Right atrium auricular region (tissue), 2 donors: ENCODE measurements at regions not wholly inside any gene's neighbourhood (a gene's known extent, or its start where the extent isn't known, plus 50 kb on each side); places are given as distances from the start of the nearest gene placed in this dataset.

ENCODE experiments used
- DNase-seq: peaks from one replicate; pipeline ENCODE4 v3.0.0-alpha.2; 2019; ENCODE audit warnings: low spot score
- H3K27ac ChIP-seq, 2 donors: fragments of 200-600 bp; sonication (generic); 1 replicate in 1 of 2; 2 replicates in 1 of 2; pipeline ENCODE4 v1.5.1; 2016 to 2019
- H3K27me3 ChIP-seq, 2 donors: fragments of 200-600 bp; sonication (generic); one replicate each; pipeline versions ENCODE4 v1.5.1 to v1.6.0; 2017 to 2019
- H3K36me3 ChIP-seq: fragments of 200-600 bp; sonication (generic); one replicate; pipeline ENCODE4 v1.5.1; 2016
- H3K4me1 ChIP-seq, 2 donors: fragments of 200-600 bp; sonication (generic); one replicate each; pipeline versions ENCODE4 v1.5.1 to v1.6.0; 2017 to 2019
- H3K4me3 ChIP-seq, 2 donors: fragments of 200-600 bp; sonication (generic); 1 replicate in 1 of 2; 2 replicates in 1 of 2; pipeline ENCODE4 v1.5.1; 2017 to 2019; ENCODE audit warnings: mild to moderate bottlenecking in 1 of 2, moderate library complexity in 1 of 2
- H3K9me3 ChIP-seq, 2 donors: fragments of 200-600 bp; sonication (generic); one replicate each; pipeline ENCODE4 v1.5.1; 2019
- CTCF ChIP-seq, 2 donors: fragments of 200-600 bp; sonication (generic); IDR thresholded peaks; one replicate each; pipeline ENCODE4 v1.5.1; 2019; ENCODE audit warnings: antibody characterized with exemption in 2 of 2

DNA sequence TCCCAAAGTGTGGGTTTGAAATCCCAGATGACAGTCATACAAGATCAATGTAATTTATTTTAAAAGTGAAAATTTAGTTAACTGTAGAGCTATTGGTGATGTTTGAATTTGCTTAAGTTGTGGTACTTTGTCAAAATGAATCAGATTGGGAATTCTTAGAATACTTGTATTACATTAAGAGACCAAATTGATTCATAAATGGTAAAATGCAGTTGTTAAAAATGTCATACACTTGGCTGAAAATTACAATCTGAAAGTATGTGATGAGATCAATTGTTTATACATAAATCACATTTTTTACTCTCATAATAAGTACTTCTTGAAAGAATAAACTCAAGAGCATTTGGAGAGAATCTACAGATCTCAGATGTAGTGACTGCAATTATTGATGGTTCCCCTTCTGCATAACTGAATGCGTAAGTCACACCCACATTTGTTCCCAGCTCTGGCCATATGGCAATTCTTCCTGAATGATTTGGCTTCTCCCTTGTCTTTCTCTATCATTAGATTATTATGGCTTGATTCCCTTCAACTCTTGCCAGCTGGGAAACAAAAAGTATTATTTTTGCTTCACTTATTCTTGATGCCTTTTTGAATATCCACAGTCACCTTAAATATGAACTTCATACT is 558.5 kb downstream of the CPS1 start:
- H3K9me3 ChIP-seq, result no peaks in the 10 kb centered on the region
- no peak overlapping the region for H3K4me3 ChIP-seq
- no peak overlapping the region for H3K27ac ChIP-seq
- H3K27me3 ChIP-seq, result no peaks in the 10 kb centered on the region
- DNase-seq, result no peak
- H3K4me1 ChIP-seq, result no peaks in the 10 kb centered on the region
- no peak for TF ChIP-seq CTCF (IDR thresholded peaks at IDR 0.05)
- no peaks in the 10 kb centered on the region for H3K36me3 ChIP-seq

DNA sequence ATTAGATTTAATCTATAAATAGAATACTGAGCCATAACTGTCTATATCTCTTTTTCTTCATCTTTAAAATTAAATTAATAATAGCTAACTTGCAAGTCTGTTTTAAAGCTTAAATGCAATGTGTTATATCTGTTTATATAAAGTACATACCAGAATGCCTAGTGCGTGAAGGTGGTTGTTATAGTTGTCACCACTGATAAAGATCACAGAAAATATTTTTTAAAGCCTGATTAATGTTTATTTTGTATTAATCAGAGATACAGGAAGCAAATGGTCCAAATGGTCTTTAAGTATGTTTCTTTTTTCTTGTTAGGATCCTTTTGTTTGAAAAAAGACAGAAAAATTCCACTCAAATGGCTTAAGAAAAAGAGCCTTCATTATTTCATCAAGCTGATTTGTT is 560.6 kb downstream of the CPS1 start:
- TF ChIP-seq CTCF (IDR thresholded peaks at IDR 0.05), result no peak
- DNase-seq, result no peak
- Histone ChIP-seq H3K4me3 (no peak overlapping the region), H3K27me3 (no peaks in the 10 kb centered on the region), H3K9me3 (no peaks in the 10 kb centered on the region), H3K36me3 (no peaks in the 10 kb centered on the region), H3K27ac (no peak overlapping the region), H3K4me1 (no peaks in the 10 kb centered on the region)

DNA sequence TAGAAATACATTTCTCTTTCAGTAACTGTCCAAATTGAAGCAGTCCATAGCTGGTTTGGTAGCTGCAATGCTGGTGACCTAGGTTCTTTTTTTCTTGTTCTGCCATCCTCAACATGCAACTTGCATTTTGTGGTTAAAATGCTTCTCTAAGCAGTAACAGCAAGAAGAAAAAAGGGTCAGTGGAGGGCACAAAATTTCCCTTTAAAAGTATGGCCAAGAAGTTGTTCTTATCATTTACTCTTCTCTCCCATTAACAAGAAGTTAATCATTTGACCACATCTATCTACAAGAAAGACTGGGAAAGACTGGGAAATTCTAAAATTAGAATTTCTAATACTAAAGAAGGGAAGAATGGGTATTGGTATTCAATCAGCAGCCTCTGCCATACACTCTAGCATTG is 569.9 kb downstream of the CPS1 start:
- H3K27ac ChIP-seq, result no peak overlapping the region
- no peaks in the 10 kb centered on the region for H3K9me3 ChIP-seq
- no peak for DNase-seq
- no peak overlapping the region for H3K4me3 ChIP-seq
- no peaks in the 10 kb centered on the region for H3K36me3 ChIP-seq
- no peaks in the 10 kb centered on the region for H3K27me3 ChIP-seq
- H3K4me1 ChIP-seq, result no peaks in the 10 kb centered on the region
- TF ChIP-seq CTCF (IDR thresholded peaks at IDR 0.05), result no peak

DNA sequence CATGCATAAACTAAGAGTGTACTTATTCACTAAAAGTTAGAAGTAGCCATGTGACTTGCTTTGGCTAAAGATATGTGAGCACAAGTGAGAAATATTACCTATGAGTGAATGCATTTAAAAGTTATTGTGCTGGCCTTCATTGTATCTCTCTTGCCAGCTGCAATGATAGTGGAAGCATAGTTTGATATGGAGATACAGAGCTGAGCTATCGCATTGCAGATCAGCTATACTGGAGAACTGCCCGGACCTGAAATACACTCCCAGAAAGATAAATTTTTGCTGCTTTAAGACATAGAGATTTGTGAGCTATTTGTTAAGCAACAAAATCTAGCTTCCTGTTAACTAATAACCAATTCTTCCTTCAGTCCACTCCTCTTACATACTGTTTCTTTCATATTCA is 571.1 kb downstream of the CPS1 start:
- no peaks in the 10 kb centered on the region for H3K27me3 ChIP-seq
- no peaks in the 10 kb centered on the region for H3K36me3 ChIP-seq
- no peak overlapping the region for H3K27ac ChIP-seq
- no peak overlapping the region for H3K4me3 ChIP-seq
- TF ChIP-seq CTCF (IDR thresholded peaks at IDR 0.05), result no peak
- no peaks in the 10 kb centered on the region for H3K4me1 ChIP-seq
- no peak for DNase-seq
- H3K9me3 ChIP-seq, result no peaks in the 10 kb centered on the region

DNA sequence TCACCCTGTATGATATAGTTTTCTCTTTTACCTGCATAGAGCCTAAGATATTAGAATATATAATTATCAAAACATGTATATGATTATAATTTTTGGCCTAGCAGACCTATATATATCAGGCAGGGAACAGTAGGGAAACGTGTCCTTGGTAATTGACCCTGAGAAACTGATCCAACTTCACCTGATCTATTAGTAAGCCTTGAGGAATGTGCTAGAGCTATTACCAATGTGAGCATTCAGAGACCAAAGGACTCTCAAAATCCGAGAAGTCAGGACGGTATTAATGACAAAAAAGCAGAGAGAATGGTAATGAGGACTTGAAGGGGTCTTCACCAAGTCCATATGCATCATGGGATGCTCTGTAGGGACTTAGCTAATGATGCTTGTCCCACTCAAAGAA is 571.9 kb downstream of the CPS1 start:
- no peaks in the 10 kb centered on the region for H3K4me1 ChIP-seq
- H3K4me3 ChIP-seq, result no peak overlapping the region
- no peaks in the 10 kb centered on the region for H3K36me3 ChIP-seq
- H3K27me3 ChIP-seq, result no peaks in the 10 kb centered on the region
- DNase-seq, result no peak
- no peaks in the 10 kb centered on the region for H3K9me3 ChIP-seq
- H3K27ac ChIP-seq, result no peak overlapping the region
- TF ChIP-seq CTCF (IDR thresholded peaks at IDR 0.05), result no peak

GRCh38 chr2:211129798-211130197 is 573.4 kb downstream of the CPS1 start:
- Histone ChIP-seq H3K4me1 (no peaks in the 10 kb centered on the region), H3K4me3 (no peak overlapping the region), H3K27ac (no peak overlapping the region), H3K9me3 (no peaks in the 10 kb centered on the region), H3K36me3 (no peaks in the 10 kb centered on the region), H3K27me3 (no peaks in the 10 kb centered on the region)
- no peak for TF ChIP-seq CTCF (IDR thresholded peaks at IDR 0.05)
- DNase-seq, result no peak
